GM18870 (cell line): ENCODE measurements at regions not wholly inside any gene's neighbourhood (a gene's known extent, or its start where the extent isn't known, plus 50 kb on each side); places are given as distances from the start of the nearest gene placed in this dataset.

Source experiments
- ATAC-seq: cut with Tn5 transposase; IDR thresholded peaks from one replicate; pipeline ENCODE4 v1.9.1; 2021; ENCODE audit warnings: moderate library complexity; ENCODE audit not compliant: unreplicated experiment

DNA sequence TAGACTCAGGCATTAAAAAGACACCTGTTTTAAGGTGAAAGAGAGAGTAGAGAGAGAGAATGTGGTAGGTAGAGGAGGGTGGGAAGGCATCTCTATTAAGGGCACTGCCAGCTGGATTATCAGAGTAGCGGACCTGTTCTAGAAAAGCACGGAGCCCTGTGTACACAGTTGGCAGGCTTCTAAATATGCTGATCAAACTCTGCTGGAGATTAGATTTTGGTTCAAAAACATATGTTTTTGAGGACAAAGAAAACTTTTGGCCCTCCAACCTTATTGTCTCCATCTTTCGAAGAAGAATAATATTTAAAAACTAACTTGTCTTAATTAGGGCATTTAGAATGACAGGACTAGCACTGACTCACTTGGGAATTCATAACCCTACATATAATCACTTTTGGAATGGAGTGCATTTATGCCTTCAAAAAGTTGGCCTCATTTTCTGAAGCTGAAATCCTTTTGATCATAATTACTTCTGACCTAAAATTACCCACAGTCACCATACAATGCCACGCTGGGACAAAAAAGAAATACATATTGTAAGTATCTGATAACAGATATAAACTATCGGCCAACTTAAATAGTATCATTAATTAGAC lies 254.6 kb downstream of the MEIS1 start:
- no peak for ATAC-seq

DNA sequence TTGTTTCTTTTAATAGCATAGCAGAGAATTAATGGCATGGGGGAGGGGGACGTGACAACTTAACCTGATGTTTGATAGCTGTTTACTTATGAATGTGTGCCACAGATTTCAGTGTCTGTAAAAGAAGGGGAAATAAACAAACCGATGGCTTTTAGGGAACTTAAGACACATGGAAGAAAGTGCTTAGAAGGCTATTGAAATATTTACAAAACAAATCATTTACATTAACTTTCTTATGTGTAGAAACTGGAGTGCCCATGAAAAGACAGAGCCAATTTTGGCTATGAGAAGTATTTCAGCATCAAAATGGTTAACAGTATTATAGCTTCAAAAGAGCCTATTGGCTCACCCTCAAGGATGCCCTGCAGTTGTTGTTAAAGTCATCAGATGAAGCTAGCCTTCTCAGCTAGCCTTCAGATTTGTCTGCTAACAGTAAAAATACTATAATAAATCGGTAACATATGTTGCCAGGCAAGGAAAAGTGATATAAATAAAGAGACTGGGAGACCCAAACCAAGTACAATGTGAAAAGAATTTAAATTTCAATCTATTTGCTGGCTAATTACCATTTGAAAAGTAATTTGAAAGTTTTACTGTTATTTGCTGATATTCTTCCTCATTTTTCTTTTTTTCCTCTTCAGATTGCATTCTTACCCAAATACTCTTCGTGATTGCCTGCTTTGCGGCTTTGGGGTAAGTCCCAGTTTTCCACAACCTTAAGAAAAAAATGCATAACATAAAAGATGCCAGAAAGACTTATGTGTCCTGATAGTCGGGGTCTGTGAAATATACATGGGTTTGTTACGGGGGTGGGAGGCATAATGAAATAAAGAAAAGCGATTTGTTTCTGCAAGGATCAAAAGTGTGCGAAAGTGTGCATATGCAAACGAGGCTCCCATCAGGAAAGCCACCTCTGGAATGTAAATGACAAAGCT lies 256.4 kb downstream of the MEIS1 start:
- no peak for ATAC-seq

- ATAC-seq: no peak
Observed at GRCh38 chr2:66692521-66693054, 257.7 kb downstream of the MEIS1 start.

GRCh38 chr2:66693076-66693965 lies 258.4 kb downstream of the MEIS1 start:
- no peak for ATAC-seq

GRCh38 chr2:66694087-66694860 lies 259.3 kb downstream of the MEIS1 start:
- no peak for ATAC-seq

GRCh38 chr2:66695226-66695735 lies 260.4 kb downstream of the MEIS1 start:
- no peak for ATAC-seq

DNA sequence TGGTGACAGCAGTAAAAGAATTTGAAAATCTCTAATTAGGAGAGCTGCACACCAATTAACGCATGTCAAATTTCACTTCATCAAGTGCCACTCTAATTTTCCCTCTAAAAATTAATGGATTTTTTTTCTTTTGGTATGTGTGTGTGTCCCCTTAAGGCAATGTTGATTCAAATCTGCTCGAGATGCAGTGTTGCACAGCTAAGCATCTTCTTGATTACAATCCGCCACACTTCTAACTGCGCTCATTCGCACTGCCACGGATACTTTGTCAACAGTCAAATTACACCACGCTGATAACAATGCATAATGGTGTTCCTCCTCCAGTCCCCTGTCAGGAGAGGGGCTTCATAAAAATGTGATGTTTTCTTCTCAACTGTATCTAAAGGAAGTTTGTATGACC lies 261.4 kb downstream of the MEIS1 start:
- no peak for ATAC-seq

- no peak for ATAC-seq
Observed at GRCh38 chr2:66696886-66697285, 262.0 kb downstream of the MEIS1 start.

GRCh38 chr2:66697366-66697765 lies 262.4 kb downstream of the MEIS1 start:
- ATAC-seq: no peak

GRCh38 chr2:66698091-66698490 lies 263.2 kb downstream of the MEIS1 start:
- ATAC-seq: no peak

DNA sequence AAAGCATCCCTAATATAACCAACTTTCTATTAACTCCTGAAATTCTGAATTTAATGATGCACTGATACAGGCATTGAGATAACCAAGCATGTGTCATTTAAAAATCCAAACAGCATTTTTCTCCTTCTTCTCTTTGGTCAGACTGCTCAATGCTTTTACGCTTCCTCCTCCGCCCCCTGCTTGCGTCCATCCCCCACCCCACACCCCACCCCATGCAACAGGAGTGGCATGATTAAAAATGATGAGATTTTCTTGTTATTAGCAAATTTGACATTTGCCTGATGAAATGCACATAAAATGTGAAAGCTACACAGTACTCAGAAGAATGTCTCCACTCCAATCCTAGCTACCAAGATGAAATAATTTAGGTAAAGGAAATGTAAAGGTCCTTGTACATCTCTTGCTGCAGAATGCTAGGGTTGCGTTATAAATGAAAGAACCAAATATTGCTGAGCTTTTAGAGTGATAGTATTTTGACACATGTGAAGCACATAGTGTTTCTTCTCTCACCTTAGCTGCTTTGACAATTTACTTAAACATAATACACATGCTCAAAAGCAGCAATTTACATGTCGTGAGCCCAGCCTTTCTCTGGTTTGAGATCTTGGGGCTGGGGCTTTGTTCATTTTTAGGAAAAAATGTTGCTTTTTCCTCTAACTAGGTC lies 263.8 kb downstream of the MEIS1 start:
- no peak for ATAC-seq

DNA sequence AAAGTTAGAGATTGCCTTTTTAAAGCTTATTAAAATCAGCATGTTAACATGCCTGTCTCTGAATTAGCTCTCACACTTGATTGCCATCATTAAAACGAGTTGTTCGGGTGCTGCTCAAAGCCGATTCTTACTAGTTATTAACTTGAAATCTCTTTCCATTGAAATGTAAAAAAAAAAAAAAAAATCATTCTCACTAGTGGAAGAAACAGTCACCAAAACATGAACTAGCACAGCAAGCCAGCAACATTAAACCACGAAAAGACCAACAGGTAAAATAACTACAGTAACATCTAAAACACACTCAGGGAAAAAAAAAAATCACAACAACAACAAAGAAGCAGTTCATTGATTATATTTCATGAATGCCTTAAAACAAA lies 264.5 kb downstream of the MEIS1 start:
- ATAC-seq: no peak

GRCh38 chr2:66699793-66700676 lies 265.1 kb downstream of the MEIS1 start:
- no peak for ATAC-seq

DNA sequence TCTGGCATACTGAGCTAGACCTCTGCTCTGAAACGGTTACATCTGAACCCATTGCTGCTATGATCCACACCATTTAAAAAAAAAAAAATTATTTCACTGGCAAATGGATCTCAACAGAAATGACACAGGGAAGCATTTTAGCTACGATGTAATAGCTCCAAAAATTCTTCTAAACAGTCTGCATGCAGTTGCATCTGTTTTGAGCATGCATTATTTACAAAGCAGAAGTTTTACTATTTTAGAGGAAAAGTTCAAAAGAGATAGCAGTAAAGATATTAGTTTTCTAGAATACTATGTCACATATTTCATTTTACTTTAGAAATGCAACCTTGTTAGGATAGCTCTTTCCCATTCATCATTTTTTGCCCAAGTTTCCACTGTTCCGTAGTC lies 265.7 kb downstream of the MEIS1 start:
- no peak for ATAC-seq

DNA sequence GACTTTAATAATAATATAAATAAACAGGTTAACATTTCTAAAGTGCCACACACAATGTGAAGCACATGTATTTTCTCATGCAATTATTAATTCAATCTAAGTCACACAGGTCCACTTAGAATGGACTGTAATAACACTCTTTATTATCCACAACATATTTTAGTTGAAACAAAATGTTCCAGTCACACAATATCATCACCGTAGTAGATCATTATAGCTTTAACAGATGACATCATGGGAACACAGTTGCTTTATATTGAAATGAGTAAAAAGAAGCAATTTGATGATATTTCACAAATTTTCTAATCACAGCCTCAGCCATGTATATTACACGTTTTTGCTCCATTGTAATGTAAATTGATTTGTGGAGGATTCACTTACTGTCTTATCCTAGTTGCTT lies 266.3 kb downstream of the MEIS1 start:
- no peak for ATAC-seq

- no peak for ATAC-seq
Observed at GRCh38 chr2:66701656-66702055, 266.7 kb downstream of the MEIS1 start.

GRCh38 chr2:66702301-66702700 lies 267.4 kb downstream of the MEIS1 start:
- ATAC-seq: no peak

- no peak for ATAC-seq
Observed at GRCh38 chr2:66704786-66705185, 269.9 kb downstream of the MEIS1 start.

DNA sequence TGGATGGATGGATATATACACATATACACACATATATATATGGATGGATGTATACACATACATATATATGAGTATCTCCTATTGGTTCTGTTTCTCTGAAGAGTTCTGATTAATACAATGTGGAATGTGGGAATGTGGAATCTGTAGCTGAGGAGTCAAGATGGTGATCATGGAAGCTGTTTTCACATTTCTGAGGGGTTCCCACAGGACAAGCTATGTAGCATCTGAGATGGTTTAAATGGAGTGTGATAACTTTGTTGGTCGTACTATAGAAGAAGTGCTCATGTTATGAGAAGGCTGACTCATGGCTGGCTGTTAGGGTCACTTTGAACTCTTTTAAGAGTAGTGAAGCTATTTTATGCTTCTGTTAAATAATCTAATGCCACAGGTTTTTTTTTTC lies 279.7 kb downstream of the MEIS1 start:
- no peak for ATAC-seq
